HFF-Myc (cell line): ENCODE measurements at regions not wholly inside any gene's neighbourhood (a gene's known extent, or its start where the extent isn't known, plus 50 kb on each side); places are given as distances from the start of the nearest gene placed in this dataset.
"Not testable (repeated sequence)": the region's sequence is repeated elsewhere in the genome, so short reads cannot be mapped to it uniquely, and the experiment has no call there.

Source experiments
- DNase-seq: peaks from one replicate; pipeline ENCODE4 v3.0.0-alpha.2; 2011; ENCODE audit warnings: low read depth; ENCODE audit errors: extremely low read depth
- H3K4me3 ChIP-seq: replicated peaks from 2 replicates; pipeline ENCODE4 v1.5.1; 2011; ENCODE audit warnings: low read depth, mild to moderate bottlenecking, control low read depth, low read length
- TF ChIP-seq, protein P1 (sequence below): IDR thresholded peaks from 2 replicates; pipeline ENCODE4 v1.5.1; 2012; ENCODE audit warnings: mild to moderate bottlenecking, low read depth, low read length, control low read depth; ENCODE audit errors: missing control alignments

- no peak for DNase-seq
- TF ChIP-seq, protein P1, sequence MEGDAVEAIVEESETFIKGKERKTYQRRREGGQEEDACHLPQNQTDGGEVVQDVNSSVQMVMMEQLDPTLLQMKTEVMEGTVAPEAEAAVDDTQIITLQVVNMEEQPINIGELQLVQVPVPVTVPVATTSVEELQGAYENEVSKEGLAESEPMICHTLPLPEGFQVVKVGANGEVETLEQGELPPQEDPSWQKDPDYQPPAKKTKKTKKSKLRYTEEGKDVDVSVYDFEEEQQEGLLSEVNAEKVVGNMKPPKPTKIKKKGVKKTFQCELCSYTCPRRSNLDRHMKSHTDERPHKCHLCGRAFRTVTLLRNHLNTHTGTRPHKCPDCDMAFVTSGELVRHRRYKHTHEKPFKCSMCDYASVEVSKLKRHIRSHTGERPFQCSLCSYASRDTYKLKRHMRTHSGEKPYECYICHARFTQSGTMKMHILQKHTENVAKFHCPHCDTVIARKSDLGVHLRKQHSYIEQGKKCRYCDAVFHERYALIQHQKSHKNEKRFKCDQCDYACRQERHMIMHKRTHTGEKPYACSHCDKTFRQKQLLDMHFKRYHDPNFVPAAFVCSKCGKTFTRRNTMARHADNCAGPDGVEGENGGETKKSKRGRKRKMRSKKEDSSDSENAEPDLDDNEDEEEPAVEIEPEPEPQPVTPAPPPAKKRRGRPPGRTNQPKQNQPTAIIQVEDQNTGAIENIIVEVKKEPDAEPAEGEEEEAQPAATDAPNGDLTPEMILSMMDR = no peak
These were observed 266.1 kb downstream of the MTERF1 start for GRCh38 chr7:91614431-91614830.

GRCh38 chr7:91618776-91619765, 261.4 kb downstream of the MTERF1 start:
- no peak for DNase-seq
- no peak overlapping the region for H3K4me3 ChIP-seq
- TF ChIP-seq, protein P1 = no peak

More at GRCh38 chr7:91614431-91614830, 266.1 kb downstream of the MTERF1 start:
- no peak overlapping the region for H3K4me3 ChIP-seq

- DNase-seq = no peak
- TF ChIP-seq, protein P1 = no peak
- H3K4me3 ChIP-seq = no peak overlapping the region
These were observed 259.7 kb downstream of the MTERF1 start for GRCh38 chr7:91620827-91621226.

DNA sequence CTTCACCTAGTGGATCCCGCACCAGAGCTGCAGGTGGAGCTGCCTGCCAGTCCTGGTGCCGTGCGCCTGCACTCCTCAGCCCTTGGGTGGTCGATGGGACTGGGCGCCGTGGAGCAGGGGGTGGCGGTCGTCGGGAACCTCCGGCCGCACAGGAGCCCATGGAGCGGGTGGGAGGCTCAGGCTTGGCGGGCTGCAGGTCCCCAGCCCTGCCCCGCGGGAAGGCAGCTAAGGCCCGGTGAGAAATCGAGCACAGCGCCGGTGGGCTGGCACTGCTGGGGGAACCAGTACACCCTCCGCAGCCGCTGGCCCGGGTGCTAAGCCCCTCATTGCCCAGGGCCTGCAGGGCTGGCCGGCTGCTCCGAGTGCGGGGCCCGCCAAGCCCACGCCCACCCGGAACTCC, 253.2 kb downstream of the MTERF1 start:
- not testable (repeated sequence) for H3K4me3 ChIP-seq, DNase-seq

GRCh38 chr7:91628742-91629141, 251.8 kb downstream of the MTERF1 start:
- TF ChIP-seq, protein P1 = no peak
- H3K4me3 ChIP-seq = no peak overlapping the region
- DNase-seq = no peak

DNA sequence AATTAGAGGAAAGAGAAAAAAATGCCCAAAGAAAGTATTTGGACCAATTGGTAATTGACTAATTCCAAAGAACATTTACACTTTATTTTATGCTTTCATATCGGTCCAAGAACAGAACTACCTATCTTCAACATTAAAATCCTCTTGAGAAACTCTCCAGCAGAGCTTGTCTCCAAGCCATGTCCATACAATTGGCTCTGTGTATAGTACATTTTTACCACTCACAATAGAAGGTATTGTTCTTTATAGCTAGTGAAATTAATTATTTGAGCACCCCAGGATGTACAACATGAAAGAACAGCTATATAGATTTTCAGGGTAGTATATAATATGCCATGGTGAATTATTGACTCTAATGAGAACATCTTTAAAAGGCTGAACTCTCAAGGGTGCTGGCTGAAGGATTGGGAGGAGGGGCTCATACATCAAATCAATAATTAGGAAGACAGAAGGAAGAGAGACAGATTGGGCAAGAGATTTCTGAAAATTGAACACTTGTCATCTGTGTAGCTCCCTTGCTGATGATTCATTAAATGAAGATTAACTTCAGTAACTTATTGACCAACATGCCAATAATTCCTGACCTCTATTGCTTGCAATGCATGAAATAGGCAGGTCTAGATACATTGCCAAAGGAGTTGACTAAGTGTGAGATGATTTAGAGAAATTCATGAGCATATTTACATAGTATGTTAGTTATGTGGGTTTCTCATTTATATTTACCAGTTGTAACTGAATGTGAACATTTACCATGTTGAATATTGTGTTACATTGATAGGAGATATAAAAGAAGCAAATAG, 249.7 kb downstream of the MTERF1 start:
- no peak overlapping the region for H3K4me3 ChIP-seq
- DNase-seq = no peak
- TF ChIP-seq, protein P1 = no peak
